H9 (cell line): ENCODE measurements at regions not wholly inside any gene's neighbourhood (a gene's known extent, or its start where the extent isn't known, plus 50 kb on each side); places are given as distances from the start of the nearest gene placed in this dataset.

Experiments
- DNase-seq: peaks from one replicate; pipeline ENCODE4 v3.0.0-alpha.2; 2017
- H2AFZ ChIP-seq: one replicate; pipeline ENCODE4 v1.6.1; 2013; ENCODE audit warnings: mild to moderate bottlenecking, low read length, control low read depth, moderate library complexity
- H2AK5ac ChIP-seq: 2 replicates; pipeline ENCODE4 v1.6.1; 2013; ENCODE audit warnings: low read length, control low read depth, mixed read lengths; ENCODE audit not compliant: insufficient read length
- H2BK120ac ChIP-seq: one replicate; pipeline ENCODE4 v1.6.1; 2013; ENCODE audit warnings: low read depth, mild to moderate bottlenecking, low read length, control low read depth, inconsistent platforms; ENCODE audit not compliant: poor library complexity, severe bottlenecking
- H2BK12ac ChIP-seq: 2 replicates; pipeline ENCODE4 v1.6.1; 2013; ENCODE audit warnings: low read length, control low read depth, mixed read lengths, low read depth; ENCODE audit not compliant: insufficient read length
- H2BK15ac ChIP-seq: 2 replicates; pipeline ENCODE4 v1.6.1; 2013; ENCODE audit warnings: low read depth, low read length, control low read depth
- H2BK20ac ChIP-seq: one replicate; pipeline ENCODE4 v1.6.1; 2013; ENCODE audit warnings: low read depth, mild to moderate bottlenecking, low read length, control low read depth, inconsistent platforms; ENCODE audit not compliant: poor library complexity, severe bottlenecking
- H2BK5ac ChIP-seq: 2 replicates; pipeline ENCODE4 v1.6.1; 2013; ENCODE audit warnings: low read length, control low read depth, mixed read lengths; ENCODE audit not compliant: insufficient read length
- H3K14ac ChIP-seq: 2 replicates; pipeline ENCODE4 v1.6.1; 2013; ENCODE audit warnings: low read length, control low read depth; ENCODE audit not compliant: insufficient read depth
- H3K18ac ChIP-seq: 2 replicates; pipeline ENCODE4 v1.6.1; 2013; ENCODE audit warnings: low read depth, mild to moderate bottlenecking, mixed read lengths, low read length, control low read depth; ENCODE audit not compliant: insufficient read length
- H3K23ac ChIP-seq: 2 replicates; pipeline ENCODE4 v1.6.1; 2013; ENCODE audit warnings: low read length, control low read depth, mixed read lengths, low read depth; ENCODE audit not compliant: insufficient read length
- H3K23me2 ChIP-seq: 2 replicates; pipeline ENCODE4 v1.6.1; 2013; ENCODE audit warnings: low read depth, mild to moderate bottlenecking, mixed read lengths, low read length, control low read depth; ENCODE audit not compliant: insufficient read length, poor library complexity, severe bottlenecking
- H3K27ac ChIP-seq: 2 replicates; pipeline ENCODE4 v1.5.1; 2013; ENCODE audit warnings: low read length, control low read depth, mixed read lengths, low read depth; ENCODE audit not compliant: insufficient read length
- H3K27me3 ChIP-seq: 2 replicates; pipeline ENCODE4 v1.6.1; 2013; ENCODE audit warnings: low read length, control low read depth, inconsistent platforms; ENCODE audit not compliant: insufficient read depth
- H3K4ac ChIP-seq: 2 replicates; pipeline ENCODE4 v1.6.1; 2013; ENCODE audit warnings: low read depth, mild to moderate bottlenecking, control low read depth, inconsistent platforms, low read length, moderate library complexity
- H3K4me1 ChIP-seq: 2 replicates; pipeline ENCODE4 v1.6.1; 2013; ENCODE audit warnings: low read length, control low read depth, inconsistent platforms; ENCODE audit not compliant: insufficient read depth
- H3K4me2 ChIP-seq: 2 replicates; pipeline ENCODE4 v1.6.1; 2013; ENCODE audit warnings: low read length, control low read depth, mixed read lengths; ENCODE audit not compliant: insufficient read length, insufficient read depth
- H3K56ac ChIP-seq: 2 replicates; pipeline ENCODE4 v1.6.1; 2013; ENCODE audit warnings: low read depth, mild to moderate bottlenecking, mixed read lengths, low read length, control low read depth; ENCODE audit not compliant: insufficient read length
- H3K79me1 ChIP-seq: 2 replicates; pipeline ENCODE4 v1.6.1; 2013; ENCODE audit warnings: low read depth, mild to moderate bottlenecking, moderate library complexity, low read length, control low read depth, inconsistent platforms; ENCODE audit not compliant: insufficient read depth, poor library complexity, severe bottlenecking
- H3K79me2 ChIP-seq: 2 replicates; pipeline ENCODE4 v1.6.1; 2013; ENCODE audit warnings: low read length, control low read depth, inconsistent platforms; ENCODE audit not compliant: insufficient read depth
- H3K9ac ChIP-seq: 2 replicates; pipeline ENCODE4 v1.6.1; 2013; ENCODE audit warnings: low read length, control low read depth, mixed read lengths; ENCODE audit not compliant: insufficient read length; ENCODE audit errors: extremely low read depth
- H3K9me3 ChIP-seq: one replicate; pipeline ENCODE4 v1.6.1; 2013; ENCODE audit warnings: low read depth, low read length, inconsistent platforms; ENCODE audit not compliant: control insufficient read depth
- H3T11ph ChIP-seq: one replicate; pipeline ENCODE4 v1.6.1; 2013; ENCODE audit warnings: mild to moderate bottlenecking, low read length, control low read depth, inconsistent platforms
- H4K20me1 ChIP-seq: one replicate; pipeline ENCODE4 v1.6.1; 2013; ENCODE audit not compliant: control insufficient read depth, insufficient read length, insufficient read depth
- H4K5ac ChIP-seq: 2 replicates; pipeline ENCODE4 v1.6.1; 2013; ENCODE audit warnings: low read depth, mild to moderate bottlenecking, mixed read lengths, low read length, control low read depth; ENCODE audit not compliant: insufficient read length
- H4K8ac ChIP-seq: replicated peaks from 2 replicates; pipeline ENCODE4 v1.6.1; 2013; ENCODE audit warnings: low read length, control low read depth, mixed read lengths, low read depth; ENCODE audit not compliant: insufficient read length
- H4K91ac ChIP-seq: 2 replicates; pipeline ENCODE4 v1.6.1; 2013; ENCODE audit warnings: low read depth, mild to moderate bottlenecking, moderate library complexity, mixed read lengths, low read length, control low read depth; ENCODE audit not compliant: insufficient read length
- H3K27ac Mint-ChIP-seq, 3 experiments: 2 replicates in 2 of 3; 3 replicates in 1 of 3; pipeline ENCODE4 v1.8.0; 2020 to 2021; ENCODE audit warnings: mixed read lengths in 3 of 3, mild to moderate bottlenecking in 1 of 3, moderate library complexity in 1 of 3
- H3K27me3 Mint-ChIP-seq: 2 replicates; pipeline ENCODE4 v1.8.0; 2021; ENCODE audit warnings: low read depth, mild to moderate bottlenecking, moderate library complexity, mixed read lengths
- H3K36me3 Mint-ChIP-seq, 3 experiments: 2 replicates in 2 of 3; 3 replicates in 1 of 3; pipeline ENCODE4 v1.8.0; 2020 to 2021; ENCODE audit warnings: low read depth in 3 of 3, mixed read lengths in 3 of 3; ENCODE audit not compliant: insufficient read depth in 1 of 3
- H3K4me1 Mint-ChIP-seq, 2 experiments: 2 replicates each; pipeline ENCODE4 v1.8.0; 2020; ENCODE audit warnings: mixed read lengths in 2 of 2
- H3K4me3 Mint-ChIP-seq, 2 experiments: 2 replicates in 1 of 2; 3 replicates in 1 of 2; pipeline ENCODE4 v1.8.0; 2020 to 2021; ENCODE audit warnings: mild to moderate bottlenecking in 2 of 2, mixed read lengths in 2 of 2, moderate library complexity in 1 of 2
- H3K9me3 Mint-ChIP-seq, 2 experiments: 2 replicates in 1 of 2; 3 replicates in 1 of 2; pipeline ENCODE4 v1.8.0; 2020; ENCODE audit warnings: mild to moderate bottlenecking in 2 of 2, mixed read lengths in 2 of 2, moderate library complexity in 1 of 2
- WGBS: extraction: QIAGEN DNeasy Blood & Tissue Kit; methylation state at CpG from one replicate; pipeline ENCODE4 v1.1.7; 2013; ENCODE audit warnings: missing lambda C conversion rate, low lambda C conversion rate, mixed read lengths; ENCODE audit not compliant: insufficient read length; ENCODE audit errors: extremely low coverage; 5-methylcytosine and 5-hydroxymethylcytosine counted together
- TF ChIP-seq, protein P1 (sequence below): fragments of 200-600 bp; sonication (generic); conservative IDR thresholded peaks from 3 replicates; pipeline ENCODE4 v1.8.0; 2021; ENCODE audit warnings: antibody characterized with exemption, mild to moderate bottlenecking

- WGBS, result no CpG with 5 or more reads among the region's 6 CpGs
- no peak for DNase-seq
Measured at GRCh38 chr7:131733604-131734003, 177.2 kb upstream of the PODXL start.

More at GRCh38 chr7:131733604-131734003, 177.2 kb upstream of the PODXL start:
- no peak overlapping the region for H3K23ac ChIP-seq
- H3K4ac ChIP-seq, result no peak overlapping the region
- no peak overlapping the region for H2BK12ac ChIP-seq
- H3K4me1 ChIP-seq, result peaks cover 4% of the 10 kb centered on the region; the same call in 1 of the 2 replicates
- no peak overlapping the region for H2BK120ac ChIP-seq
- no peak overlapping the region for H2AFZ ChIP-seq
- H2AK5ac ChIP-seq, result no peak overlapping the region
- H2BK5ac ChIP-seq, result no peak overlapping the region
- peaks cover 0 to 5% (median 5%) of the 10 kb centered on the region in 3 experiments; a peak in 4 of 7 replicates for H3K36me3 Mint-ChIP-seq
- H3K9me3 Mint-ChIP-seq, result peaks cover 7 to 9% of the 10 kb centered on the region in 2 experiments; a peak in 4 of 5 replicates
- no peak overlapping the region for H3K27ac ChIP-seq
- no peaks in the 10 kb centered on the region for H3K79me1 ChIP-seq
- no peak overlapping the region for H3K4me2 ChIP-seq
- no peaks in the 10 kb centered on the region for H3K79me2 ChIP-seq
- peaks cover 20% of the 10 kb centered on the region for H3K27me3 Mint-ChIP-seq
- TF ChIP-seq, protein P1, sequence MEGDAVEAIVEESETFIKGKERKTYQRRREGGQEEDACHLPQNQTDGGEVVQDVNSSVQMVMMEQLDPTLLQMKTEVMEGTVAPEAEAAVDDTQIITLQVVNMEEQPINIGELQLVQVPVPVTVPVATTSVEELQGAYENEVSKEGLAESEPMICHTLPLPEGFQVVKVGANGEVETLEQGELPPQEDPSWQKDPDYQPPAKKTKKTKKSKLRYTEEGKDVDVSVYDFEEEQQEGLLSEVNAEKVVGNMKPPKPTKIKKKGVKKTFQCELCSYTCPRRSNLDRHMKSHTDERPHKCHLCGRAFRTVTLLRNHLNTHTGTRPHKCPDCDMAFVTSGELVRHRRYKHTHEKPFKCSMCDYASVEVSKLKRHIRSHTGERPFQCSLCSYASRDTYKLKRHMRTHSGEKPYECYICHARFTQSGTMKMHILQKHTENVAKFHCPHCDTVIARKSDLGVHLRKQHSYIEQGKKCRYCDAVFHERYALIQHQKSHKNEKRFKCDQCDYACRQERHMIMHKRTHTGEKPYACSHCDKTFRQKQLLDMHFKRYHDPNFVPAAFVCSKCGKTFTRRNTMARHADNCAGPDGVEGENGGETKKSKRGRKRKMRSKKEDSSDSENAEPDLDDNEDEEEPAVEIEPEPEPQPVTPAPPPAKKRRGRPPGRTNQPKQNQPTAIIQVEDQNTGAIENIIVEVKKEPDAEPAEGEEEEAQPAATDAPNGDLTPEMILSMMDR, result no peak
- H3K4me3 Mint-ChIP-seq, result no peak overlapping the region
- no peak overlapping the region for H2BK15ac ChIP-seq
- no peak overlapping the region for H4K91ac ChIP-seq
- no peak overlapping the region for H3T11ph ChIP-seq
- no peak overlapping the region for H3K9ac ChIP-seq
- no peak overlapping the region for H2BK20ac ChIP-seq
- H3K4me1 Mint-ChIP-seq, result peaks cover 17 to 25% of the 10 kb centered on the region in 2 experiments
- no peak overlapping the region for H3K56ac ChIP-seq
- H3K27me3 ChIP-seq, result no peaks in the 10 kb centered on the region
- no peak overlapping the region for H4K5ac ChIP-seq
- peak overlapping the region in 1 of 3 experiments; percentile 53; a peak in 1 of 7 replicates for H3K27ac Mint-ChIP-seq
- no peak overlapping the region for H4K8ac ChIP-seq
- peaks cover 2% of the 10 kb centered on the region for H3K9me3 ChIP-seq
- H3K23me2 ChIP-seq, result no peaks in the 10 kb centered on the region
- H3K18ac ChIP-seq, result no peak overlapping the region
- no peaks in the 10 kb centered on the region for H4K20me1 ChIP-seq
- 0 out of 2 replicates have a peak overlapping the region, but pooled peaks have one; percentile 16 for H3K14ac ChIP-seq
